Hematopoietic multipotent progenitor cell treated with erythropoietin and hydrocortisone succinate and interleukin-3 and kit ligand, for 15 days (in vitro differentiated cells): ENCODE measurements at regions not wholly inside any gene's neighbourhood (a gene's known extent, or its start where the extent isn't known, plus 50 kb on each side); places are given as distances from the start of the nearest gene placed in this dataset.
"Not testable (repeated sequence)": the region's sequence is repeated elsewhere in the genome, so short reads cannot be mapped to it uniquely, and the experiment has no call there.

Experiments
- DNase-seq: peaks from one replicate; pipeline ENCODE4 v3.0.0-alpha.2; 2015; ENCODE audit warnings: low spot score

GRCh38 chr9:32200241-32200640, 184.2 kb upstream of the ACO1 start:
- no peak for DNase-seq

- no peak for DNase-seq
Measured at GRCh38 chr9:32200896-32201295, 183.5 kb upstream of the ACO1 start.

- not testable (repeated sequence) for DNase-seq
Measured at GRCh38 chr9:32209164-32209563, 175.3 kb upstream of the ACO1 start.

GRCh38 chr9:32218100-32218767, 166.2 kb upstream of the ACO1 start:
- DNase-seq = no peak

- no peak for DNase-seq
Measured at GRCh38 chr9:32220750-32221149, 163.7 kb upstream of the ACO1 start.

- no peak for DNase-seq
Measured at GRCh38 chr9:32234451-32234850, 150.0 kb upstream of the ACO1 start.

- no peak for DNase-seq
Measured at GRCh38 chr9:32247168-32247567, 137.3 kb upstream of the ACO1 start.

GRCh38 chr9:32248189-32248712, 136.2 kb upstream of the ACO1 start:
- DNase-seq = no peak

GRCh38 chr9:32251539-32251938, 132.9 kb upstream of the ACO1 start:
- no peak for DNase-seq

GRCh38 chr9:32253731-32254130, 130.7 kb upstream of the ACO1 start:
- no peak for DNase-seq

- no peak for DNase-seq
Measured at GRCh38 chr9:32255026-32255425, 129.4 kb upstream of the ACO1 start.

GRCh38 chr9:32258482-32258881, 126.0 kb upstream of the ACO1 start:
- no peak for DNase-seq

GRCh38 chr9:32260151-32260862, 124.1 kb upstream of the ACO1 start:
- DNase-seq = no peak

GRCh38 chr9:32264170-32264864, 120.1 kb upstream of the ACO1 start:
- no peak for DNase-seq

GRCh38 chr9:32265037-32265436, 119.4 kb upstream of the ACO1 start:
- DNase-seq = no peak

- no peak for DNase-seq
Measured at GRCh38 chr9:32278991-32279390, 105.5 kb upstream of the ACO1 start.

- DNase-seq = no peak
Measured at GRCh38 chr9:32289756-32290155, 94.7 kb upstream of the ACO1 start.

GRCh38 chr9:32291370-32291769, 93.1 kb upstream of the ACO1 start:
- DNase-seq = no peak

GRCh38 chr9:32292611-32293010, 91.8 kb upstream of the ACO1 start:
- no peak for DNase-seq

- no peak for DNase-seq
Measured at GRCh38 chr9:32293091-32293490, 91.4 kb upstream of the ACO1 start.

- no peak for DNase-seq
Measured at GRCh38 chr9:32294106-32294505, 90.3 kb upstream of the ACO1 start.

- no peak for DNase-seq
Measured at GRCh38 chr9:32300373-32300772, 84.1 kb upstream of the ACO1 start.

- no peak for DNase-seq
Measured at GRCh38 chr9:32304495-32304894, 79.9 kb upstream of the ACO1 start.
